Natural killer cell (primary cell): ENCODE measurements at regions not wholly inside any gene's neighbourhood (a gene's known extent, or its start where the extent isn't known, plus 50 kb on each side); places are given as distances from the start of the nearest gene placed in this dataset.
"Not testable (repeated sequence)": the region's sequence is repeated elsewhere in the genome, so short reads cannot be mapped to it uniquely, and the experiment has no call there.

Experiments used
- ATAC-seq, 3 donors: fragments of 150-1000 bp in 2 of 3; fragments of 200-7000 bp in 1 of 3; cut with Tn5 transposase; 1 replicate in 1 of 3; 2 replicates in 2 of 3; pipeline ENCODE4 v1.10.0; 2021; ENCODE audit warnings: mild to moderate bottlenecking in 2 of 3, moderate library complexity in 2 of 3
- DNase-seq, 2 donors: peaks; one replicate each; pipeline versions ENCODE4 v3.0.0 to v3.0.0-alpha.2; 2013 to 2021; ENCODE audit warnings: mixed read lengths in 1 of 2
- H3K27ac ChIP-seq: one replicate; pipeline ENCODE4 v1.5.1; 2013; ENCODE audit warnings: mild to moderate bottlenecking, low read length
- H3K27me3 ChIP-seq: one replicate; pipeline ENCODE4 v1.6.1; 2013; ENCODE audit warnings: low read length; ENCODE audit not compliant: control insufficient read depth, insufficient read depth
- H3K36me3 ChIP-seq: one replicate; pipeline ENCODE4 v1.6.1; 2013; ENCODE audit warnings: low read length; ENCODE audit not compliant: control insufficient read depth, insufficient read depth
- H3K4me1 ChIP-seq: one replicate; pipeline ENCODE4 v1.6.1; 2013; ENCODE audit warnings: low read length; ENCODE audit not compliant: control insufficient read depth, insufficient read depth
- H3K4me3 ChIP-seq: one replicate; pipeline ENCODE4 v1.5.1; 2013; ENCODE audit warnings: low read length
- H3K9me3 ChIP-seq: one replicate; pipeline ENCODE4 v1.6.1; 2013; ENCODE audit warnings: low read length; ENCODE audit not compliant: control insufficient read depth, insufficient read depth
- H3K27ac Mint-ChIP-seq, 2 donors: one replicate each; pipeline ENCODE4 v1.8.0; 2022; ENCODE audit warnings: mild to moderate bottlenecking in 2 of 2, mixed read lengths in 2 of 2, moderate library complexity in 1 of 2
- H3K27me3 Mint-ChIP-seq, 2 donors: one replicate each; pipeline ENCODE4 v1.8.0; 2022; ENCODE audit warnings: low read depth in 2 of 2, mixed read lengths in 2 of 2
- H3K36me3 Mint-ChIP-seq: one replicate; pipeline ENCODE4 v1.8.0; 2022; ENCODE audit warnings: mixed read lengths
- H3K4me1 Mint-ChIP-seq, 2 donors: one replicate each; pipeline ENCODE4 v1.8.0; 2022; ENCODE audit warnings: mixed read lengths in 2 of 2
- H3K4me3 Mint-ChIP-seq: one replicate; pipeline ENCODE4 v1.8.0; 2022; ENCODE audit warnings: mild to moderate bottlenecking, moderate library complexity, mixed read lengths
- H3K9me3 Mint-ChIP-seq, 2 donors: one replicate each; pipeline ENCODE4 v1.8.0; 2022; ENCODE audit warnings: mixed read lengths in 2 of 2
- CTCF ChIP-seq: fragments of 200-600 bp; IDR thresholded peaks from one replicate; pipeline ENCODE4 v1.8.0; 2022; ENCODE audit warnings: antibody characterized with exemption
- WGBS: methylation state at CpG from one replicate; pipeline ENCODE4 v1.1.7; 2013; ENCODE audit warnings: missing lambda C conversion rate; ENCODE audit not compliant: insufficient coverage; 5-methylcytosine and 5-hydroxymethylcytosine counted together
- intact Hi-C: fragments of 100-400 bp; cut with micrococcal nuclease; formaldehyde crosslinking; loops from one replicate; pipeline ENCODE4 v1.14.2; 2022

DNA sequence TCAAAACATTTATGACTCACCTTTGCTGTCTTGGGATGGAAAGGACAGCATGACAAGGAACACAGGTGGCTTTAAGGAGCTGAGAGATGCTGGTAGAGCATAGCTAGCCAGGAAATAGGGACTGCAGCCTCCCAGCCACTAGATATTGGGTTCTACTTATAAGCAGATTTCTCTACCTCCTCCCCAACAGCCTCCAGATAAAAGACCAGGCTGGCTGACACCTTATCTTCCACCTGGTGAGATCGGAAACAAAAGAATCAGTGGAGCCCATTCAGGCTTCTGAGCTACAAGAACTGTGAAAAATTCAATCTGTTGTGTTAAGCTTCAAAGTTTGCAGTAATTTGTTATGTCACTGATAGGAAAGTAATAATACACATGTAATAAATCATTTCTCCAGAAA lies 1278.5 kb upstream of the ZEB2 start:
- no peak for TF ChIP-seq CTCF
- H3K9me3 Mint-ChIP-seq = no peaks in the 10 kb centered on the region
- Histone ChIP-seq H3K27me3 (no peaks in the 10 kb centered on the region), H3K36me3 (no peaks in the 10 kb centered on the region), H3K4me1 (no peaks in the 10 kb centered on the region), H3K9me3 (no peaks in the 10 kb centered on the region), H3K4me3 (no peak overlapping the region), H3K27ac (no peak overlapping the region)
- ATAC-seq (no peak), DNase-seq (no peak)
- H3K4me1 Mint-ChIP-seq = no peaks in the 10 kb centered on the region
- WGBS = 89% methylated on average over 1 of the region's 1 CpG
- no peaks in the 10 kb centered on the region for H3K27me3 Mint-ChIP-seq
- no peaks in the 10 kb centered on the region for H3K36me3 Mint-ChIP-seq
- no peak overlapping the region for H3K27ac Mint-ChIP-seq
- no peak overlapping the region for H3K4me3 Mint-ChIP-seq
- intact Hi-C loops = no loop called here

DNA sequence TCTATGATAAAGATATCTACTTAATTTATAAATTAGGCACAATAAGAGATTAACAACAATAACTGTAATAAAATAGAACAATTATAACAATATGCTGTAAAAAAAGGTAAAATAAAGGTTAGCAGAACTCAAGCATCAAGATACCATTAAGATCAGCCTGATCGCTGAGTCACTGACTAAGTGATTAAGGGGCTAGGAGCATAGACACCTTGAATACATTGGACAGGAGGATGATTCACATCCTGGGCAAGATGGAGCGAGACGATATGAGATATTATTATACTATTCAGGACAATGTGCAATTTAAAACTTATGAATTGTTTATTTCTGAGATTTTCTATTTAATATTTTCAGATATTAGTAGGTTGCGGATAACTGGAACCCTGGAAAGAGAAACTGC lies 1277.8 kb upstream of the ZEB2 start:
- no peak for TF ChIP-seq CTCF
- Mint-ChIP-seq H3K4me1 (no peaks in the 10 kb centered on the region), H3K27me3 (no peaks in the 10 kb centered on the region), H3K27ac (no peak overlapping the region), H3K36me3 (no peaks in the 10 kb centered on the region), H3K9me3 (no peaks in the 10 kb centered on the region), H3K4me3 (no peak overlapping the region)
- H3K36me3 ChIP-seq = no peaks in the 10 kb centered on the region
- no peaks in the 10 kb centered on the region for H3K27me3 ChIP-seq
- H3K9me3 ChIP-seq = no peaks in the 10 kb centered on the region
- H3K4me3 ChIP-seq = no peak overlapping the region
- no peak for ATAC-seq
- WGBS = 100% methylated on average over 1 of the region's 4 CpGs
- H3K4me1 ChIP-seq = no peaks in the 10 kb centered on the region
- DNase-seq = no peak
- intact Hi-C loops = no loop called here
- no peak overlapping the region for H3K27ac ChIP-seq

DNA sequence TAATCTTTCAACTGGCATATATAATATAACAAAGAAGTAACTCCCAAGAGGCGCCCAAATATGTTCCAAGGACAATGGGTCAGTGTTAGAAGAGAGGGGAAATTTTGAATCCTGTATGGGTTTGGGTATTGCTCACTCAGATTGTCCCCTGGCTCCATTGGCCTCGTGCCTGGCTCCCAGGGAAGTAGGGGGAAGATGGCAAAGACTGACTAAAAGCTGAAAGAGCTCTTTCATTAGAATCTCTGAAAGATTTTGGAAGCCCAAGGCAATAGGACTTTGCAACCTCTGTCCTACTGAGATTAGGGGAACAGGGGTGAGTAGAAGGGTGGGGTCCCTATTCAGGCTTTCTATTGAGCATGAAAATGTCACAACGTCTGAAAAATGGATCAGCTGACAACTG lies 1272.8 kb upstream of the ZEB2 start:
- Mint-ChIP-seq H3K4me1 (no peaks in the 10 kb centered on the region), H3K9me3 (peaks cover 0 to 6% of the 10 kb centered on the region in 2 donors), H3K27me3 (no peaks in the 10 kb centered on the region), H3K4me3 (no peak overlapping the region), H3K36me3 (no peaks in the 10 kb centered on the region), H3K27ac (no peak overlapping the region)
- Histone ChIP-seq H3K4me1 (no peaks in the 10 kb centered on the region), H3K27ac (no peak overlapping the region), H3K36me3 (no peaks in the 10 kb centered on the region), H3K27me3 (no peaks in the 10 kb centered on the region), H3K4me3 (no peak overlapping the region), H3K9me3 (no peaks in the 10 kb centered on the region)
- 86% methylated on average over 3 of the region's 3 CpGs for WGBS
- intact Hi-C loops = no loop called here
- no peak for ATAC-seq
- no peak for TF ChIP-seq CTCF
- DNase-seq = no peak

GRCh38 chr2:145789636-145790035 lies 1269.7 kb upstream of the ZEB2 start:
- Mint-ChIP-seq H3K4me1 (no peaks in the 10 kb centered on the region), H3K27me3 (no peaks in the 10 kb centered on the region), H3K4me3 (no peak overlapping the region), H3K9me3 (peaks cover 3 to 6% of the 10 kb centered on the region in 2 donors), H3K36me3 (no peaks in the 10 kb centered on the region), H3K27ac (no peak overlapping the region)
- no peaks in the 10 kb centered on the region for H3K27me3 ChIP-seq
- DNase-seq (no peak), ATAC-seq (no peak)
- H3K27ac ChIP-seq = no peak overlapping the region
- H3K4me1 ChIP-seq = no peaks in the 10 kb centered on the region
- no CpG with 5 or more reads among the region's 3 CpGs for WGBS
- no peak for TF ChIP-seq CTCF
- intact Hi-C loops = no loop called here
- H3K36me3 ChIP-seq = no peaks in the 10 kb centered on the region
- H3K4me3 ChIP-seq = no peak overlapping the region
- no peaks in the 10 kb centered on the region for H3K9me3 ChIP-seq

DNA sequence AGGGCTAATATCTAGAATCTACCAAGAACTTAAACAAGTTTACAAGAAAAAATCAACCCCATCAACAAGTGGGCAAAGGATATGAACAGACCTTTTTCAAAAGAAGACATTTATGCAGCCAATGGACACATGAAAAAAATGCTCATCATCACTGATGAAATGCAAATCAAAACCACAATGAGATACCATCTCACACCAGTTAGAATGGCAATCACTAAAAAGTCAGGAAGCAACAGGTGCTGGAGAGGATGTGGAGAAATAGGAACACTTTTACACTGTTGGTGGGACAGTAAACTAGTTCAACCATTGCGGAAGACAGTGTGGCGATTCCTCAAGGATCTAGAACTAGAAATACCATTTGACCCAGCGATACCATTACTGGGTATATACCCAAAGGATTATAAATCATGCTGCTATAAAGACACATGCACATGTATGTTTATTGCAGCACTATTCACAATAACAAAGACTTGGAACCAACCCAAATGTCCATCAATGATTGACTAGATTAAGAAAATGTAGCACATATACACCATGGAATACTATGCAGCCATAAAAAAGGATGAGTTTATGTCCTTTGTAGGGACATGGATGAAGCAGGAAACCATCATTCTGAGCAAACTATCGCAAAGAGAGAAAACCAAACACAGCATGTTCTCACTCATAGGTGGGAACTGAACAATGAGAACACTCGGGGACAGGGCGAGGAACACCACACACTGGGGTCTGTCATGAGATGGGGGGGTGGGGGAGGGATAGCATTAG lies 1267.9 kb upstream of the ZEB2 start:
- H3K27me3 ChIP-seq, DNase-seq, H3K36me3 Mint-ChIP-seq, ATAC-seq, intact Hi-C loops, H3K9me3 ChIP-seq, H3K27ac Mint-ChIP-seq, H3K4me3 ChIP-seq, H3K27ac ChIP-seq, H3K4me1 ChIP-seq, H3K4me3 Mint-ChIP-seq, H3K4me1 Mint-ChIP-seq, H3K9me3 Mint-ChIP-seq, H3K27me3 Mint-ChIP-seq, H3K36me3 ChIP-seq: not testable (repeated sequence)
- 90% methylated on average over 3 of the region's 6 CpGs for WGBS
